Muscle of back (tissue), 3 donors: ENCODE measurements at regions not wholly inside any gene's neighbourhood (a gene's known extent, or its start where the extent isn't known, plus 50 kb on each side); places are given as distances from the start of the nearest gene placed in this dataset.
A peak's percentile ranks its signal among the peaks of the same experiment; 100 is the strongest.

Experiments
- DNase-seq, 3 donors: peaks; one replicate each; pipeline versions ENCODE4 v3.0.0 to v3.0.0-alpha.2; 2013

- no peak for DNase-seq
These were observed 113.5 kb downstream of the BTG1 start for GRCh38 chr12:92032101-92032500.

DNA sequence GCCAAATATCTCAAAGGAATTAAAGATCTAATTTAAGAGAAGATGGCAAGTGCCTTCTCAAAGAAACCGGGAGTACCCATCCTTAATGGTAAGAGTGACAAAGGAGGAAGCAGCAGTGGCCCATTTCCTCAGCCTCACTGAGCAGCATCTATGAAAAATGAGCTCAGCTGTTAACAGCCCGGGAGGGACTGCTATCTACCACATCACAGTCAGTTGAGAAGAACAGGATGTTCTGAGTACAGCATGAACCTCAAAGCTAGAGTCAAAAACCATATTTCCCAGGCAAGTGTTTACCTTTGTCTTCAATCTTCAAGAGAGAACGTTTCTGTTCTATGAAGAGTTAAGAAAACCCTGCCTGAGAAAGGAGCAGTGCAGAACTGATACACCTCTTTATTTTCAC, 115.0 kb downstream of the BTG1 start:
- no peak for DNase-seq

GRCh38 chr12:92029902-92030586, 115.6 kb downstream of the BTG1 start:
- DNase-seq = no peak

DNA sequence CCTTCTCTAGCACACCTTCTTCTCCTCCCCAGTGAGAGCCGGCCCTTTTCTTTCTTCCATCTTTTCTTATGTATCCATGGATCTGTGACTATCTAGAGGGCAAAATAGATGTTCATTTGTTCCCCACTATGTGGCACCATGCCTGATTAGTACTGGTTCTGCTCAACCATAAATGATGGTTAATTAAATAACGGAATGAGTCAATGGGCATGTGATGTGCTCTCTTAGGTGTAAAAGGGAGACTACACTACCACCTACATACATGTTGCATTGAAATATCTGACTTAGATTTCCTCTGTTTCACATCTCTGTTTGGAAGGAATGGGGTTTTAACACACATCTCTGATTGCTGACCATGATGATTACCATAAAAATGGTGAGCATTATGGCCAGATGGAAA, 116.5 kb downstream of the BTG1 start:
- no peak for DNase-seq

DNA sequence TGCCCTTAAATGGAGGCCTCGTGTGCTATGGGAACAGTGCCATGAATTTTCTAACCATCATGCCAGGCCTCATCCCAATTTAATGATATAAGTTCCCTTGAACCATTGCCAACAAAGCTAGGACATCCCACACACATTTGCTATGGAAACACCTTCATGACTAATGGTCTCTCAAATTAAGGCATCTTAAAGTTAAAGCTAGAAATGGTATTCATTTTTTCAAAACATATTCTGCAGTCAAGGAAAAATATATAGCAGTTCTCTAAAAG, 117.3 kb downstream of the BTG1 start:
- no peak for DNase-seq

DNA sequence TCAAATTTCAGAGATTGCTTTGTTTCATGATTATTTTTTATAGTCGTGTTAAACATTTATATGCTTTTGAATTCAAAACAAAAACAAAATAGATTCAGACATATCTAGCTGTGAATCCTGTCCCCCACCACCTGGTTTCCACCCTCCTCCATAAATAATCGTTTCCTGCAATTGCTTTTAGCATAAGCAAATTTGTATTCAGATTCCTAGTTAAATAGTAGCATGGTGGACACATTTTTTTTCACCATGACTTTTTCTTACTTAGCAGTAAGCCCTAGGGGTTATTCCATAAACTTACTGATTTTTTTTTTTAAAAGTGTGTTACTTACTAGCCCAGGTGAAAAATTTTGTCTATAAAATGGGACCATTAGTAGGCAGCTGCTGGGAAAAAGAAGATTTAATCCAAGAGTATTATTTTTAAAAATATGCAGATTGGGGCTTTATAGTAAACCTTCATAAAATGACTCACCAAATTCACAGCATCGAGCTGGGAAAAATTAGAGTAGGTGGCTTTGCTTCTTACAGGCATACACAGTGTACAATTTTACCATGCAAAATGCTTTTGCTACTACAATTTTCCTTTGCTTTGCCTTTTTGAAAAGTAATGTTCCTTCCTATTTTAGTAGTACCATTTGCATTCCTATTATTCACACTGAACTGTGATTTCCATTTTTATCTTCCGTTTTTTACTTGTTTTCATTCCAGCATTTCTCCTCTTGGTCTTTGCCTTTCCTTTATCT, 117.8 kb downstream of the BTG1 start:
- DNase-seq = no peak

GRCh38 chr12:92027243-92027642, 118.4 kb downstream of the BTG1 start:
- DNase-seq = no peak

DNA sequence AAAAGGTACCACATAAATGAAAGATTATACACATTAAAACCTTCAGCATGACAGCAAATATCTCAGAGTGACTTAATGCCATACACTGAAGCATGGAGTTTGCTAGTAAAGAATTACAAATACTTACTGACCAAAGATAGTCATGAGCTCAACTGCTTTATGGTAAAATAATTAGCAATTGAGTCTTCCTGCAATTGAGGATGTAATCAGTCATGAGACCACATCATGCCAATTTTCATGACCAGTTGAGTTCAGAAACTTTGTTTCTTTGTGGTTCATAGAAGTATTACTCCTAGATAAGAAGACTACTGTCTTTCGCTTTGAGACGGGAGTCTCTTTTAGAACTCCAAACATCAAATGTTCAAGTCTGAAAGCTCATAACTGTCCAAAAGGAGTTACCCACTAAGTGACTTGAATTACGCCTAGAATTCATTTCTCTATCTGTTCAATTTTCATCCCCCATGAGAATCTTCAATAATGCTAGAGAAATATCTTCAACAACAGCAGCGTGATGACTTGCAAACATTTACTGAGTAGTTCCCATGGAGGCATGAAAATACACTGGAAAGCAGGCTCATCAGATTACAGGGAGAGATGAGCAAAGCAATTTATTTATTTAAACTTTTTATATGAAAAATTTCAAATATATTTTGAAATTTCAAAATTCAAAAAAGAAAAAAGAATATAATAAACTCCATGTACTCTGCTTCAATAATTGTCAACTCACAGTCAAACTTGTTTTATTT, 120.0 kb downstream of the BTG1 start:
- DNase-seq = no peak

GRCh38 chr12:92022093-92022492, 123.6 kb downstream of the BTG1 start:
- no peak for DNase-seq

- DNase-seq = no peak
These were observed 124.0 kb downstream of the BTG1 start for GRCh38 chr12:92021666-92022035.

GRCh38 chr12:92020983-92021665, 124.5 kb downstream of the BTG1 start:
- no peak for DNase-seq

DNA sequence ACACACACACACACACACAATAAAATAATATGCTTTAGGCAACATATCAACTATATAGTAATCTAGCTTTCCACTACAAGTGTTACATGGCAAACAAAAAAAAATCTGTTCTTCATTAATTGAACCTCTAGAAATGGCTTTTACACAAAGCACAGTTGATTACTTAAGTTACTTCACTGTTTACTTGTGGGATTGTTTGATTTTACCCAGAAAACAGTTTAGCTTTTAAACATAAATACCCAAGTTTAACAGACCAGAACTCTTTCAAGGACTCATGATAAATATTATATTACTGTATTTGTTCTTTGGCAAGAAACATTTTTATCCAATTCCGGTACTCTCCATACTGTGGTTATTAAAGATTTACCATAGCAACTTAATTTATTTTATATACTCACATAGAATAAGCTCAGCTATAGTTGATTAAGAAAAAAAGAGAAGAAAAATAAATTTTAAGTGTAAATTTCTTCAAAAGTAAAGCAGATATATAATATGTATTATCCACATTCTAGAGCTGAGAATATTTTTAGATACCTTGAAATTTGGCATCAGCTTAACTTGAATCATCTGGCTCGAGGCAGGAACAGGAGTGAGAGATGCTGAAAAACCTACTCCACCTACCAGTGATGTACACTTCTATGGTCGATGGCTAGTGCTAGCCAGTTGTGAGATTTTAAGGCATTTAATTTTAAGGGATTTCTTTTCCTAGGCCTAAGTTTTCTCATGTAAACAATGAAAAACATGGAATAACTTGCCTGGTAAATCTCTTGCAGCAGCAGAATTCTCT, 126.0 kb downstream of the BTG1 start:
- no peak for DNase-seq

- DNase-seq = no peak
These were observed 133.0 kb downstream of the BTG1 start for GRCh38 chr12:92012691-92013090.

GRCh38 chr12:92010853-92011701, 134.6 kb downstream of the BTG1 start:
- no peak for DNase-seq

GRCh38 chr12:92010368-92010767, 135.3 kb downstream of the BTG1 start:
- no peak for DNase-seq

DNA sequence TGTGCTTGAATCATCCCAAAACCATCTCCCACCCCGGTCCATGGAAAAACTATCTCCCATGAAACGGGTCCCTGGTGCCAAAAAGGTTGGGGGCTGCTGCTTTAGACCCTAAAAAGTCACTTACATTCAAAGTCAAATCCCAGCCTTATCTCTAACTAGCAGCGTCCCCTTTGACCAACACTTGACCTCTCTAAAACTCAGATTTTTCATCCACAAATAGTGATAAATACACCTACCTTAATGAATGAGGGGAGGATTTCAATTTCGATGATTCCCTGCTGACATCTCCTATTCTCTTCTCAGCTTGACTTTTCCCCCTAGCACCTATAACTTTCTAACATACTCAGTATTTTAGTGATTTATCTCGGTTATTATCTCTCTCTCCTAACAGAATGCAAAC, 137.3 kb downstream of the BTG1 start:
- DNase-seq = no peak

GRCh38 chr12:92007787-92008186, 137.9 kb downstream of the BTG1 start:
- DNase-seq = no peak

DNA sequence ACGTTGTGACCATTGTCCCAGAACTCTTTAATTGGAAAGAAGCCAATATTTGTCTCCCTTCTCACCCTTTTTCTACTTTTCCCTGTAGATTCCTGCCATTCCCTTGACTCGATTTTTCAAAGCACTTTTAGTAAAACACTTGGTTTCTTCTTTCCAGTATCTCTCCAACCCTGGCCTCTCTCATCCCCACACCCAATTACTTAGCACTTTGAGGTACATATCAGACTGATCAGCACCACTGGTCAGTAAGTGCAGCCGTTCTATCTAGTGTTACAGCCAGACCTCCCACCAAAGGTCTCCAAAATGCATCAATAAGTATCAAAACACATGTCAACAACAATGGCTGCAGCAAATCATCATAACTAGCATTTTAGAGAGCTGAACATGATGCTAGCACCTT, 141.9 kb downstream of the BTG1 start:
- DNase-seq = no peak

GRCh38 chr12:92002673-92003382, 142.8 kb downstream of the BTG1 start:
- DNase-seq = peak in 1 of 3 donors; percentile 40

DNA sequence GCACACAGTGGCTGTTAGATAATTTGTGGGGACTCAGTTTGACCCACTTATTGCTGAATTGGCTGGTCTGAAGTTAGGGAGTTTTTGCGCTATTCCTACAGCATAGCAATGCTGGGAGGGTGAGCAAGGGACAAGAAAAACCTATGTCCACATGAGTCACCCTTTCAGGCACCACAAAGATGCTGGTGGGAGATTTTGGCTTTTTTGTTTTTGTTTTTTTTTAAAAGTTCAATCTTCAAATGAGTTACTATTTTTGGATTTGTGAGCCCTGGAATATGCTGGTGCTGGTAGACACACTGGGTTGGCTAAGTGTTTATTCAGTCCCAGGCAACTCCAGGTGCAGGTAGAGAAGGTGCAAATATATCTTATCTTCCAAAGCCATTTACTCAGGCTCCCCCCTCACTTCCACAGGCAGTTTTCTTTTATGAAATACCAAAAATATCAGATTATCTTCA, 143.4 kb downstream of the BTG1 start:
- DNase-seq = no peak
